Stomach smooth muscle (tissue), 2 donors: ENCODE measurements at regions not wholly inside any gene's neighbourhood (a gene's known extent, or its start where the extent isn't known, plus 50 kb on each side); places are given as distances from the start of the nearest gene placed in this dataset.
"Not testable (repeated sequence)": the region's sequence is repeated elsewhere in the genome, so short reads cannot be mapped to it uniquely, and the experiment has no call there.

Source experiments
- H3K27ac ChIP-seq: one replicate; pipeline ENCODE4 v1.7.0; 2013; ENCODE audit warnings: mild to moderate bottlenecking, low read length, inconsistent platforms
- H3K27me3 ChIP-seq, 2 donors: one replicate each; pipeline ENCODE4 v1.7.0; 2013; ENCODE audit warnings: low read length in 2 of 2; ENCODE audit not compliant: insufficient read depth in 2 of 2, control insufficient read depth in 1 of 2
- H3K36me3 ChIP-seq, 2 donors: one replicate each; pipeline ENCODE4 v1.7.0; 2013; ENCODE audit warnings: low read length in 2 of 2; ENCODE audit not compliant: control insufficient read depth in 2 of 2, insufficient read depth in 2 of 2
- H3K4me1 ChIP-seq: one replicate; pipeline ENCODE4 v1.7.0; 2013; ENCODE audit warnings: low read length; ENCODE audit not compliant: control insufficient read depth, insufficient read depth
- H3K4me3 ChIP-seq, 2 donors: one replicate each; pipeline ENCODE4 v1.7.0; 2013; ENCODE audit warnings: low read length in 2 of 2
- H3K9ac ChIP-seq, 2 donors: one replicate each; pipeline ENCODE4 v1.7.0; 2013; ENCODE audit warnings: low read length in 2 of 2, mild to moderate bottlenecking in 1 of 2
- H3K9me3 ChIP-seq, 2 donors: one replicate each; pipeline ENCODE4 v1.7.0; 2013; ENCODE audit warnings: low read length in 2 of 2; ENCODE audit not compliant: control insufficient read depth in 2 of 2
- donor health status: healthy.
- donor health status: Pancreatic carcinoma.

GRCh38 chr4:188796600-188796999 lies 657.4 kb downstream of the TRIML1 start:
- not testable (repeated sequence) for H3K27ac ChIP-seq, H3K4me3 ChIP-seq, H3K9ac ChIP-seq, H3K36me3 ChIP-seq, H3K9me3 ChIP-seq, H3K27me3 ChIP-seq, H3K4me1 ChIP-seq

- not testable (repeated sequence) for H3K4me3 ChIP-seq, H3K27ac ChIP-seq, H3K9me3 ChIP-seq, H3K4me1 ChIP-seq, H3K36me3 ChIP-seq, H3K9ac ChIP-seq, H3K27me3 ChIP-seq
These were observed 657.8 kb downstream of the TRIML1 start for GRCh38 chr4:188797011-188797410.

GRCh38 chr4:188804861-188805260 lies 665.6 kb downstream of the TRIML1 start:
- H3K9me3 ChIP-seq, result no peaks in the 10 kb centered on the region
- H3K27ac ChIP-seq, result no peak overlapping the region
- no peak overlapping the region for H3K9ac ChIP-seq
- H3K27me3 ChIP-seq, result no peaks in the 10 kb centered on the region
- H3K4me1 ChIP-seq, result no peaks in the 10 kb centered on the region
- H3K36me3 ChIP-seq, result no peaks in the 10 kb centered on the region
- H3K4me3 ChIP-seq, result no peak overlapping the region

GRCh38 chr4:188811121-188811520 lies 671.9 kb downstream of the TRIML1 start:
- Histone ChIP-seq H3K27ac (no peak overlapping the region), H3K4me3 (no peak overlapping the region), H3K36me3 (no peaks in the 10 kb centered on the region), H3K27me3 (no peaks in the 10 kb centered on the region), H3K9ac (no peak overlapping the region), H3K9me3 (no peaks in the 10 kb centered on the region), H3K4me1 (no peaks in the 10 kb centered on the region)

GRCh38 chr4:188812644-188813043 lies 673.4 kb downstream of the TRIML1 start:
- Histone ChIP-seq H3K27ac (no peak overlapping the region), H3K4me1 (no peaks in the 10 kb centered on the region), H3K9ac (no peak overlapping the region), H3K9me3 (no peaks in the 10 kb centered on the region), H3K27me3 (no peaks in the 10 kb centered on the region), H3K36me3 (no peaks in the 10 kb centered on the region), H3K4me3 (no peak overlapping the region)

GRCh38 chr4:188818300-188818699 lies 679.1 kb downstream of the TRIML1 start:
- Histone ChIP-seq H3K4me1 (no peaks in the 10 kb centered on the region), H3K27me3 (no peaks in the 10 kb centered on the region), H3K9me3 (no peaks in the 10 kb centered on the region), H3K9ac (no peak overlapping the region), H3K36me3 (no peaks in the 10 kb centered on the region), H3K27ac (no peak overlapping the region), H3K4me3 (no peak overlapping the region)

GRCh38 chr4:188819233-188819632 lies 680.0 kb downstream of the TRIML1 start:
- Histone ChIP-seq H3K9ac (no peak overlapping the region), H3K27me3 (no peaks in the 10 kb centered on the region), H3K27ac (no peak overlapping the region), H3K4me3 (no peak overlapping the region), H3K4me1 (no peaks in the 10 kb centered on the region), H3K36me3 (no peaks in the 10 kb centered on the region), H3K9me3 (no peaks in the 10 kb centered on the region)

- H3K27ac ChIP-seq, result no peak overlapping the region
- no peak overlapping the region for H3K4me3 ChIP-seq
- no peak overlapping the region for H3K9ac ChIP-seq
- H3K27me3 ChIP-seq, result no peaks in the 10 kb centered on the region
- H3K9me3 ChIP-seq, result no peaks in the 10 kb centered on the region
- no peaks in the 10 kb centered on the region for H3K36me3 ChIP-seq
- H3K4me1 ChIP-seq, result no peaks in the 10 kb centered on the region
These were observed 682.3 kb downstream of the TRIML1 start for GRCh38 chr4:188821500-188821899.

- H3K4me1 ChIP-seq, result no peaks in the 10 kb centered on the region
- H3K9me3 ChIP-seq, result no peaks in the 10 kb centered on the region
- no peaks in the 10 kb centered on the region for H3K36me3 ChIP-seq
- no peak overlapping the region for H3K4me3 ChIP-seq
- no peaks in the 10 kb centered on the region for H3K27me3 ChIP-seq
- H3K27ac ChIP-seq, result no peak overlapping the region
- no peak overlapping the region for H3K9ac ChIP-seq
These were observed 683.5 kb downstream of the TRIML1 start for GRCh38 chr4:188822698-188823097.

- Histone ChIP-seq H3K4me3 (no peak overlapping the region), H3K9me3 (no peaks in the 10 kb centered on the region), H3K27me3 (no peaks in the 10 kb centered on the region), H3K27ac (no peak overlapping the region), H3K36me3 (no peaks in the 10 kb centered on the region), H3K4me1 (no peaks in the 10 kb centered on the region), H3K9ac (no peak overlapping the region)
These were observed 685.3 kb downstream of the TRIML1 start for GRCh38 chr4:188824553-188824952.

GRCh38 chr4:188826393-188826792 lies 687.2 kb downstream of the TRIML1 start:
- H3K9ac ChIP-seq, result no peak overlapping the region
- H3K36me3 ChIP-seq, result no peaks in the 10 kb centered on the region
- H3K27me3 ChIP-seq, result no peaks in the 10 kb centered on the region
- H3K9me3 ChIP-seq, result no peaks in the 10 kb centered on the region
- H3K4me3 ChIP-seq, result no peak overlapping the region
- H3K27ac ChIP-seq, result no peak overlapping the region
- no peaks in the 10 kb centered on the region for H3K4me1 ChIP-seq

GRCh38 chr4:188839704-188840103 lies 700.5 kb downstream of the TRIML1 start:
- Histone ChIP-seq H3K9me3 (no peaks in the 10 kb centered on the region), H3K4me3 (no peak overlapping the region), H3K4me1 (no peaks in the 10 kb centered on the region), H3K36me3 (no peaks in the 10 kb centered on the region), H3K27ac (no peak overlapping the region), H3K9ac (no peak overlapping the region), H3K27me3 (no peaks in the 10 kb centered on the region)
